Gastroesophageal sphincter (tissue), 4 donors: ENCODE measurements at regions not wholly inside any gene's neighbourhood (a gene's known extent, or its start where the extent isn't known, plus 50 kb on each side); places are given as distances from the start of the nearest gene placed in this dataset.
"Not testable (repeated sequence)": the region's sequence is repeated elsewhere in the genome, so short reads cannot be mapped to it uniquely, and the experiment has no call there.

Experiments used
- ATAC-seq: fragments of 150-250 bp; one replicate; pipeline ENCODE4 v1.9.1; 2016; ENCODE audit warnings: mild to moderate bottlenecking, moderate library complexity
- H3K27ac ChIP-seq, 4 donors: fragments of 200-600 bp; sonication (generic) in 3 of 4; 1 replicate in 3 of 4; 2 replicates in 1 of 4; pipeline ENCODE4 v1.5.1; 2016 to 2019
- H3K27me3 ChIP-seq: fragments of 200-600 bp; sonication (generic); one replicate; pipeline ENCODE4 v1.5.1; 2019
- H3K36me3 ChIP-seq, 2 donors: fragments of 200-600 bp; sonication (generic); one replicate each; pipeline ENCODE4 v1.5.1; 2019; ENCODE audit warnings: control low read depth in 1 of 2
- H3K4me1 ChIP-seq, 3 donors: fragments of 200-600 bp; sonication (generic); 1 replicate in 2 of 3; 2 replicates in 1 of 3; pipeline ENCODE4 v1.5.1; 2016 to 2019; ENCODE audit warnings: control low read depth in 2 of 3
- H3K4me3 ChIP-seq, 2 donors: fragments of 200-600 bp; sonication (generic); one replicate each; pipeline ENCODE4 v1.5.1; 2019; ENCODE audit warnings: mild to moderate bottlenecking in 1 of 2, moderate library complexity in 1 of 2
- H3K9me3 ChIP-seq, 3 donors: fragments of 200-600 bp; sonication (generic); one replicate each; pipeline ENCODE4 v1.5.1; 2017 to 2019; ENCODE audit warnings: control low read depth in 2 of 3
- EP300 ChIP-seq: sonication (generic); formaldehyde crosslinking; IDR thresholded peaks from one replicate; pipeline ENCODE4 v1.6.1; 2017; ENCODE audit warnings: antibody characterized with exemption, mild to moderate bottlenecking
- POLR2A ChIP-seq, 2 donors: fragments of 450-650 bp; IDR thresholded peaks; one replicate each; pipeline ENCODE4 v1.6.1; 2017; ENCODE audit warnings: antibody characterized with exemption in 2 of 2, mild to moderate bottlenecking in 2 of 2, moderate library complexity in 1 of 2
- POLR2AphosphoS5 ChIP-seq: sonication (generic); formaldehyde crosslinking; IDR thresholded peaks from one replicate; pipeline ENCODE4 v1.6.1; 2017; ENCODE audit warnings: antibody characterized with exemption
- WGBS, 2 donors: methylation state at CpG; one replicate each; pipeline ENCODE4 v1.1.5; 2018; ENCODE audit warnings: low coverage in 1 of 2; 5-methylcytosine and 5-hydroxymethylcytosine counted together
- TF ChIP-seq, protein P1 (sequence below), 4 experiments: fragments of 200-600 bp in 2 of 4; fragments of 450-650 bp in 2 of 4; sonication (generic) in 1 of 4; IDR thresholded peaks; one replicate each; pipeline ENCODE4 v1.5.1; 2017 to 2019; ENCODE audit warnings: antibody characterized with exemption in 4 of 4, mild to moderate bottlenecking in 2 of 4, moderate library complexity in 2 of 4

DNA sequence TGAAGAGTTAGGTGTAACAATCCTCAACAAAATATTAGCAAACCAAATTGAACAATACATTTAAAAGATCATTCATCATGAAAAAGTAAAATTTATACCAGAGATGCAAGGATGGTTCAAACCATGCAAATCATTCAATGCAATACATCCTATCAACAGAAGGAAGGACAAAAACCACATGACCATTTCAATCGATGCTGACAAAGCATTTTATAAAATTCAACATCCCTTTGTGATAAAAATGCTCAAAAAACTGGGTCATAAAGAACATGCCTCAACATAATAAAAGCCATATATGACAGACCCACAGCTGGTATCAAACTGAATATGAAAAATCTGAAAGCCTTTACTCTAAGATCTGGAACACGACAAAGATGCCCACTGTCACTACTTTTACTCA is 490.3 kb upstream of the IRAK1BP1 start:
- Histone ChIP-seq H3K27me3 (no peaks in the 10 kb centered on the region), H3K4me1 (no peaks in the 10 kb centered on the region), H3K4me3 (no peak overlapping the region), H3K36me3 (no peaks in the 10 kb centered on the region), H3K27ac (no peak overlapping the region), H3K9me3 (peaks cover 0 to 30% (median 0%) of the 10 kb centered on the region in 3 donors)
- TF ChIP-seq POLR2A (IDR thresholded peaks at IDR 0.05) (no peak), EP300 (no peak), POLR2AphosphoS5 (no peak)
- TF ChIP-seq, protein P1, sequence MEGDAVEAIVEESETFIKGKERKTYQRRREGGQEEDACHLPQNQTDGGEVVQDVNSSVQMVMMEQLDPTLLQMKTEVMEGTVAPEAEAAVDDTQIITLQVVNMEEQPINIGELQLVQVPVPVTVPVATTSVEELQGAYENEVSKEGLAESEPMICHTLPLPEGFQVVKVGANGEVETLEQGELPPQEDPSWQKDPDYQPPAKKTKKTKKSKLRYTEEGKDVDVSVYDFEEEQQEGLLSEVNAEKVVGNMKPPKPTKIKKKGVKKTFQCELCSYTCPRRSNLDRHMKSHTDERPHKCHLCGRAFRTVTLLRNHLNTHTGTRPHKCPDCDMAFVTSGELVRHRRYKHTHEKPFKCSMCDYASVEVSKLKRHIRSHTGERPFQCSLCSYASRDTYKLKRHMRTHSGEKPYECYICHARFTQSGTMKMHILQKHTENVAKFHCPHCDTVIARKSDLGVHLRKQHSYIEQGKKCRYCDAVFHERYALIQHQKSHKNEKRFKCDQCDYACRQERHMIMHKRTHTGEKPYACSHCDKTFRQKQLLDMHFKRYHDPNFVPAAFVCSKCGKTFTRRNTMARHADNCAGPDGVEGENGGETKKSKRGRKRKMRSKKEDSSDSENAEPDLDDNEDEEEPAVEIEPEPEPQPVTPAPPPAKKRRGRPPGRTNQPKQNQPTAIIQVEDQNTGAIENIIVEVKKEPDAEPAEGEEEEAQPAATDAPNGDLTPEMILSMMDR (IDR thresholded peaks at IDR 0.05), result no peak
- 60 to 73% methylated on average over 2 of the region's 2 CpGs for WGBS, 2 donors
- ATAC-seq, result no peak

DNA sequence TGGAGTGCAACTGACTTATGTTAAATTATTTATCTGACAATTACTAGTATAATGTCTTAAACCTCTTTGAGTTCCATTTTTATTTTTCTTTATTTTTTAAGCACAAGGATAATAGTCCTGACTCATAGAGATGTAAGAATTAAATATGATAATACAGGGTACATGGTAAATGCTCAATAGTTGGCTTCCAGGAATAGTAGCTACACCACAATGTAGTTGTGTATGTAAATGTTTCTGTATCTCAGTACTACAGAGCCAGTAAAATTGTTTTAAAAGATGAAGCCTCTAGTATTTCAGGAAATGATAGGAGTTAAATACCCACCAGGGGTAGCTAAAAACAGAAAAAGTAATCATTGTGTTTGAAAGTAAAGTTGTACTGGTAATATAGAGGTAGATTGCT is 487.4 kb upstream of the IRAK1BP1 start:
- H3K4me3 ChIP-seq, result no peak overlapping the region

DNA sequence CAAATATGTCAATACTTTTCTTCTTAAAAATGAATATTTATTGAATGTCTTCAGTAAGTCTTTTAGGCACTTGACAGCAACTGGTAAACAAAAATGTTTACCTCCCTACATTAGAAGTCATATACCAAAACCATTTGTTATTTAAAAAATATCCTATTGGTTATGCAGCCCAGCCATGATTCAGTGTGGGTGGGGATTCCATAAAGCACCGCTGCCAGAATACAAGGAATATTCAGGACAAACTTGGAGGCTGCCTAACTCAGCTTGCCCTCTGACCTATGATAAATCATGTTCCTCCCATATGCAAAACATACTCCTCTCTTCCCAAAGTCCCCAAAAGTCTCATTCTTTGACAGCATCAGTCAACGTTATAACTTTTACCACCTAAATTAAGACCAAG is 486.8 kb upstream of the IRAK1BP1 start:
- Histone ChIP-seq H3K27ac (no peak overlapping the region), H3K36me3 (no peaks in the 10 kb centered on the region), H3K9me3 (peaks cover 0 to 16% (median 0%) of the 10 kb centered on the region in 3 donors), H3K4me1 (no peaks in the 10 kb centered on the region), H3K4me3 (no peak overlapping the region), H3K27me3 (no peaks in the 10 kb centered on the region)
- ATAC-seq, result no peak
- WGBS, 2 donors, result 83 to 100% methylated on average over 2 of the region's 2 CpGs
- no peak for TF ChIP-seq POLR2AphosphoS5
- TF ChIP-seq EP300, result no peak
- no peak for TF ChIP-seq POLR2A (IDR thresholded peaks at IDR 0.05)
- TF ChIP-seq, protein P1 (IDR thresholded peaks at IDR 0.05), result no peak

More for the DNA sequence above, 487.4 kb upstream of the IRAK1BP1 start:
- Histone ChIP-seq H3K9me3 (peaks cover 0 to 21% (median 0%) of the 10 kb centered on the region in 3 donors), H3K4me1 (no peaks in the 10 kb centered on the region), H3K36me3 (no peaks in the 10 kb centered on the region), H3K27ac (no peak overlapping the region), H3K27me3 (no peaks in the 10 kb centered on the region)
- TF ChIP-seq, protein P1 (IDR thresholded peaks at IDR 0.05), result no peak
- no peak for TF ChIP-seq POLR2AphosphoS5
- no peak for TF ChIP-seq EP300
- TF ChIP-seq POLR2A (IDR thresholded peaks at IDR 0.05), result no peak
- ATAC-seq, result no peak

DNA sequence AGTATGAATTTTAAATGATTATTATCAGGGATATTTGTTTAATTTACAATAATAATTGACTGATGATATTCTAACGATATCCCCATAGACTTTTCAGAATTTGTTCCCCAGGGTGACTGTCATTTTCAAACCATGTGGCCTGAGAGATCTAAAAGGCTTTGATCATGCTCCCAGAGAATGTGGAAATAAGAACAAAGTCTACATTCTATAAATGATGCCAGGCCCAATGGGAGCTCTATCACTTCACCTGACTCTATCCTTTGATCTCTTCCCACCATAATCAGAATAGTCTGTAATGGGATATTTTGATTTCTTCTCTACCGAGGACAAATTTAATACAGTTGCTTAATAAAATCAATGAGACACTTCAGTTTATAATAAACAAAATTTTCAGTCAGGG is 483.4 kb upstream of the IRAK1BP1 start:
- TF ChIP-seq POLR2AphosphoS5 (no peak), EP300 (no peak), POLR2A (IDR thresholded peaks at IDR 0.05) (no peak)
- TF ChIP-seq, protein P1 (IDR thresholded peaks at IDR 0.05), result no peak
- H3K27ac ChIP-seq, result no peak overlapping the region
- H3K9me3 ChIP-seq, result peaks cover 0 to 25% (median 0%) of the 10 kb centered on the region in 3 donors
- H3K4me1 ChIP-seq, result no peaks in the 10 kb centered on the region
- no peak overlapping the region for H3K4me3 ChIP-seq
- no peaks in the 10 kb centered on the region for H3K36me3 ChIP-seq
- WGBS, 2 donors, result 48 to 50% methylated on average over 2 of the region's 2 CpGs
- no peaks in the 10 kb centered on the region for H3K27me3 ChIP-seq
- no peak for ATAC-seq

DNA sequence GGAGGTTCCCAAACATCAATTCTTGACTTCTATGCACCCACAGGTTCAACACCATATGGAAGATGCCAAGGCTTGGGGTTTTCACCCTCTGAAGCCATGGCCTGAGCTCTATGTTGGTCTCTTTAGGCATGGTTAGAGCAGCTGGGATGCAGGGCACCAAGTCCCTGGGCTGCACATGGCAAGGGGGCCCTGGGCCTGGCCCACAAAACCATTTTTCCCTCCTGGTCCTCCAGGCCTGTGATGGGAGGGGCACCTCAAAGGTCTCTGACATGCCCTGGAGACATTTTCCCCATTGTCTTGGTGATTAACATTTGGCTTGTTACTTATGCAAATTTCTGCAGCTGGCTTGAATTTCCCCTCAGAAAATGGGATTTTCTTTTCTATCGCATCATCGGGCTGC is 480.5 kb upstream of the IRAK1BP1 start:
- H3K27ac ChIP-seq, H3K9me3 ChIP-seq, H3K4me3 ChIP-seq, H3K27me3 ChIP-seq, ATAC-seq, H3K4me1 ChIP-seq, H3K36me3 ChIP-seq: not testable (repeated sequence)
- 92 to 100% methylated on average over 2 of the region's 2 CpGs for WGBS, 2 donors

DNA sequence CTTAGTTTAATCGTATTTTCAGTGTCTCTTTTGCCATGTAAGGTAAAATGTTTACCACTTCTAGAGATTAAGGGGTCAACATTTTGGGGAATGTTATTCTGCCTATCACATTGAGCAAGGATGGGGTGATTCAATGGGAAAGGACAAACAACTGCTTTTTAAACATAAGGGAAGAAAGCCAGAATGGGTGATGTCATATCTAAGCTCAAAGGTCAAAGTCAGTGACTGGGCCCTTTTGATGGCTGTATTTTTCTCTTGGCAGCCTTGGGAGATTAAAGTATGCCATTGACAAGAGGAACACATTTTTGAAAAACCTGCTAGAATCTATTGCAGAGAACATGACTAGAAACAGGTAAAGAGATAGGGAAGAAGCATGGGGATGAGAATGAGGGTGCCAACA is 477.3 kb upstream of the IRAK1BP1 start:
- Histone ChIP-seq H3K9me3 (peaks cover 0 to 9% (median 0%) of the 10 kb centered on the region in 3 donors), H3K27ac (no peak overlapping the region), H3K36me3 (no peaks in the 10 kb centered on the region), H3K27me3 (no peaks in the 10 kb centered on the region), H3K4me1 (no peaks in the 10 kb centered on the region), H3K4me3 (no peak overlapping the region)
- WGBS, 2 donors, result 75% methylated on average over 1 of the region's 1 CpG; no CpG with 5 or more reads in 1 of the 2 donors
- no peak for TF ChIP-seq POLR2A (IDR thresholded peaks at IDR 0.05)
- TF ChIP-seq, protein P1 (IDR thresholded peaks at IDR 0.05), result no peak
- no peak for TF ChIP-seq EP300
- no peak for TF ChIP-seq POLR2AphosphoS5
- ATAC-seq, result no peak
